SJSA1 (cell line): ENCODE measurements at regions not wholly inside any gene's neighbourhood (a gene's known extent, or its start where the extent isn't known, plus 50 kb on each side); places are given as distances from the start of the nearest gene placed in this dataset.

Experiments used
- DNase-seq, 2 experiments: peaks; one replicate each; pipeline ENCODE4 v3.0.0-alpha.2; 2015 to 2020; ENCODE audit warnings: low spot score in 2 of 2, low read depth in 1 of 2
- H3K27ac ChIP-seq: fragments of 250-450 bp; sonication (Bioruptor Pico); 2 replicates; pipeline ENCODE4 v1.5.1; 2020; ENCODE audit warnings: mild to moderate bottlenecking, moderate library complexity
- H3K27me3 ChIP-seq: fragments of 250-450 bp; sonication (Bioruptor Pico); replicated peaks from 2 replicates; pipeline ENCODE4 v1.5.1; 2020; ENCODE audit warnings: mild to moderate bottlenecking, moderate library complexity
- H3K36me3 ChIP-seq: fragments of 250-450 bp; sonication (Bioruptor Pico); 2 replicates; pipeline ENCODE4 v1.5.1; 2020; ENCODE audit warnings: mild to moderate bottlenecking
- H3K4me1 ChIP-seq: fragments of 250-450 bp; sonication (Bioruptor Pico); replicated peaks from 2 replicates; pipeline ENCODE4 v1.6.1; 2021; ENCODE audit warnings: mild to moderate bottlenecking
- H3K4me3 ChIP-seq: fragments of 250-450 bp; sonication (Bioruptor Pico); 2 replicates; pipeline ENCODE4 v1.5.1; 2020; ENCODE audit warnings: mild to moderate bottlenecking
- H3K9me3 ChIP-seq: fragments of 250-450 bp; sonication (Bioruptor Pico); replicated peaks from 2 replicates; pipeline ENCODE4 v1.5.1; 2020; ENCODE audit warnings: mild to moderate bottlenecking

GRCh38 chr1:81428998-81429397 lies 371.7 kb upstream of the ADGRL2 start:
- no peak for DNase-seq
- Histone ChIP-seq H3K27ac (no peak overlapping the region), H3K27me3 (0 out of 2 replicates have a peak, but pooled peaks cover 3% of the 10 kb centered on the region), H3K4me3 (no peak overlapping the region), H3K36me3 (no peaks in the 10 kb centered on the region), H3K9me3 (no peaks in the 10 kb centered on the region), H3K4me1 (no peaks in the 10 kb centered on the region)

GRCh38 chr1:81424816-81425215 lies 375.9 kb upstream of the ADGRL2 start:
- H3K36me3 ChIP-seq: no peaks in the 10 kb centered on the region
- no peak for DNase-seq
- H3K4me1 ChIP-seq: no peaks in the 10 kb centered on the region
- H3K27ac ChIP-seq: no peak overlapping the region
- H3K27me3 ChIP-seq: no peaks in the 10 kb centered on the region
- no peak overlapping the region for H3K4me3 ChIP-seq
- H3K9me3 ChIP-seq: no peaks in the 10 kb centered on the region

GRCh38 chr1:81424061-81424460 lies 376.7 kb upstream of the ADGRL2 start:
- Histone ChIP-seq H3K4me1 (no peaks in the 10 kb centered on the region), H3K36me3 (no peaks in the 10 kb centered on the region), H3K9me3 (no peaks in the 10 kb centered on the region), H3K27ac (no peak overlapping the region), H3K4me3 (no peak overlapping the region), H3K27me3 (no peaks in the 10 kb centered on the region)
- DNase-seq: no peak

- Histone ChIP-seq H3K4me1 (no peaks in the 10 kb centered on the region), H3K27me3 (no peaks in the 10 kb centered on the region), H3K36me3 (no peaks in the 10 kb centered on the region), H3K4me3 (no peak overlapping the region), H3K9me3 (no peaks in the 10 kb centered on the region), H3K27ac (no peak overlapping the region)
- no peak for DNase-seq
These were observed 380.0 kb upstream of the ADGRL2 start for GRCh38 chr1:81420760-81421159.

GRCh38 chr1:81414488-81415015 lies 386.2 kb upstream of the ADGRL2 start:
- Histone ChIP-seq H3K27ac (no peak overlapping the region), H3K27me3 (no peaks in the 10 kb centered on the region), H3K4me3 (no peak overlapping the region), H3K9me3 (no peaks in the 10 kb centered on the region), H3K36me3 (no peaks in the 10 kb centered on the region), H3K4me1 (no peaks in the 10 kb centered on the region)
- no peak for DNase-seq

- Histone ChIP-seq H3K4me3 (no peak overlapping the region), H3K27me3 (no peaks in the 10 kb centered on the region), H3K27ac (no peak overlapping the region), H3K4me1 (no peaks in the 10 kb centered on the region), H3K36me3 (no peaks in the 10 kb centered on the region), H3K9me3 (no peaks in the 10 kb centered on the region)
- DNase-seq: no peak
These were observed 387.8 kb upstream of the ADGRL2 start for GRCh38 chr1:81412954-81413353.

GRCh38 chr1:81410941-81411340 lies 389.8 kb upstream of the ADGRL2 start:
- no peaks in the 10 kb centered on the region for H3K27me3 ChIP-seq
- H3K27ac ChIP-seq: no peak overlapping the region
- DNase-seq: no peak
- H3K4me1 ChIP-seq: no peaks in the 10 kb centered on the region
- H3K36me3 ChIP-seq: no peaks in the 10 kb centered on the region
- H3K4me3 ChIP-seq: no peak overlapping the region
- no peaks in the 10 kb centered on the region for H3K9me3 ChIP-seq

- Histone ChIP-seq H3K4me3 (no peak overlapping the region), H3K27ac (no peak overlapping the region), H3K36me3 (no peaks in the 10 kb centered on the region), H3K9me3 (no peaks in the 10 kb centered on the region), H3K27me3 (no peaks in the 10 kb centered on the region), H3K4me1 (no peaks in the 10 kb centered on the region)
- DNase-seq: no peak
These were observed 390.4 kb upstream of the ADGRL2 start for GRCh38 chr1:81410351-81410750.

GRCh38 chr1:81409780-81410274 lies 390.9 kb upstream of the ADGRL2 start:
- DNase-seq: no peak
- Histone ChIP-seq H3K27me3 (no peaks in the 10 kb centered on the region), H3K36me3 (no peaks in the 10 kb centered on the region), H3K27ac (no peak overlapping the region), H3K9me3 (no peaks in the 10 kb centered on the region), H3K4me3 (no peak overlapping the region), H3K4me1 (no peaks in the 10 kb centered on the region)

- no peak overlapping the region for H3K27ac ChIP-seq
- H3K36me3 ChIP-seq: no peaks in the 10 kb centered on the region
- no peaks in the 10 kb centered on the region for H3K9me3 ChIP-seq
- no peaks in the 10 kb centered on the region for H3K4me1 ChIP-seq
- no peak for DNase-seq
- H3K4me3 ChIP-seq: no peak overlapping the region
- no peaks in the 10 kb centered on the region for H3K27me3 ChIP-seq
These were observed 391.5 kb upstream of the ADGRL2 start for GRCh38 chr1:81409262-81409661.

- DNase-seq: no peak
- Histone ChIP-seq H3K9me3 (no peaks in the 10 kb centered on the region), H3K36me3 (no peaks in the 10 kb centered on the region), H3K27ac (no peak overlapping the region), H3K27me3 (no peaks in the 10 kb centered on the region), H3K4me3 (no peak overlapping the region), H3K4me1 (no peaks in the 10 kb centered on the region)
These were observed 392.3 kb upstream of the ADGRL2 start for GRCh38 chr1:81408419-81408818.

- Histone ChIP-seq H3K4me1 (no peaks in the 10 kb centered on the region), H3K36me3 (no peaks in the 10 kb centered on the region), H3K9me3 (no peaks in the 10 kb centered on the region), H3K27ac (no peak overlapping the region), H3K27me3 (no peaks in the 10 kb centered on the region), H3K4me3 (no peak overlapping the region)
- no peak for DNase-seq
These were observed 393.5 kb upstream of the ADGRL2 start for GRCh38 chr1:81407000-81407821.

GRCh38 chr1:81406292-81406999 lies 394.3 kb upstream of the ADGRL2 start:
- DNase-seq: no peak
- Histone ChIP-seq H3K36me3 (no peaks in the 10 kb centered on the region), H3K4me3 (no peak overlapping the region), H3K27ac (no peak overlapping the region), H3K4me1 (no peaks in the 10 kb centered on the region), H3K27me3 (no peaks in the 10 kb centered on the region), H3K9me3 (no peaks in the 10 kb centered on the region)

GRCh38 chr1:81398041-81398440 lies 402.7 kb upstream of the ADGRL2 start:
- H3K4me1 ChIP-seq: no peaks in the 10 kb centered on the region
- no peaks in the 10 kb centered on the region for H3K36me3 ChIP-seq
- H3K9me3 ChIP-seq: no peaks in the 10 kb centered on the region
- no peaks in the 10 kb centered on the region for H3K27me3 ChIP-seq
- no peak overlapping the region for H3K27ac ChIP-seq
- DNase-seq: no peak
- H3K4me3 ChIP-seq: no peak overlapping the region
